Activated naive CD4-positive, alpha-beta T cell (primary cell): ENCODE measurements at regions not wholly inside any gene's neighbourhood (a gene's known extent, or its start where the extent isn't known, plus 50 kb on each side); places are given as distances from the start of the nearest gene placed in this dataset.

ENCODE experiments used
- DNase-seq, 4 experiments: peaks; one replicate each; lab custom pipeline; 2025; lab: John Stamatoyannopoulos, UW

DNA sequence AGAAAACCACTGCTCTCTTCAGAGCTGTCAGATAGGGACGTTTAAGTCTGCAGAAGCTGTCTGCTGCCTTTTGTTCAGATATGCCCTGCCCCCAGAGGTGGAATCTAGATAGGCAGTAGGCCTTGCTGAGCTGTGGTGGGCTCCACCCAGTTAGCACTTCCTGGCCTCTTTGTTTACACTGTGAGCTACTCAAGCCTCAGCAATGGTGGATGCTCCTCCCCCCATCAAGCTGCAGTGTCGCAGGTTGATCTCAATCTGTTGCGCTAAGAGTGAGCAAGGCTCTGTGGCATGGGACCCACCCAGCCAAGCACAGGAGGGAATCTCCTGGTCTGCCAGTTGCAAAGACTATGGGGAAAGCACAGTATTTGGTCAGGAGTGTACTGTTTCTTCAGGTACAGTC is 59.2 kb upstream of the ZNF641 start:
- DNase-seq: peak in 1 of 4 experiments; percentile 3

DNA sequence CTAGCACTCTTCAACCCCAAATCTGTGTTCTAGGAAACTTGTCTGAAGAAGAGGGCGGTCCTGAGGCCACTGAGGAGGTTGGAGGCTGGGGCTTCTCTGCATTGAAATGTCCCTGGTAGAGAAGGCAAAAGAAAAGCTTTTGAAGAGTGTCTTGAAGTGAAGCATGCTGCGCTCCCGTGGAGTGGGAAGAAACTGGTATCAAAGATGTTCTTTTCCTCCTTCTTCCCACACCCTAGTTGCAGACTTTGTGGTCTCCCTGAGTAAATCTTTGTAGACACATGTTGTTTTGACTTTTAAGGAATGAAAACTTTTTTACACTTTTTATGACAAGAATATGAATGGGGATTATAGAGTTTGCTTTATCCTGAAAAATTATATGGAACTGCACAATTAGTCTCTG is 59.0 kb upstream of the ANP32D start:
- DNase-seq: no peak

DNA sequence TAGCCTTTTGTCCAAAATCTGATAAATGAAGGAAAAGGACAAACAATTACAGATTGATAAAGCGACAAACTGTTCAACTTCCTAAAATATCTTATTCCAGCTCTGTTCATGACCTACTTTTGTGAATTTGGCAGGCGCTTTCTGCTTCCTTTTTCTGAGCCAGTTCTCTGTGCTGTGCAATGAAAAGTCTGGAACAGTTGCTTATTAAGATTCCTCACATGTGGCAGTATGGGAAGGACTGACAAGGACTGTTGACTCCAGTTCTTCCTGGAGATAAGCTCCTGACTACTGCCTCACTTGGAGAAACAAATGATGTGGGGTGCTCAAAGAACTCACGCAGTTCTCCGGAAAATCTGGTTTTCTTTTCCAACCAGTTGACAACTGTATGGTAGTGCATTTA is 58.3 kb upstream of the ANP32D start:
- DNase-seq: no peak

DNA sequence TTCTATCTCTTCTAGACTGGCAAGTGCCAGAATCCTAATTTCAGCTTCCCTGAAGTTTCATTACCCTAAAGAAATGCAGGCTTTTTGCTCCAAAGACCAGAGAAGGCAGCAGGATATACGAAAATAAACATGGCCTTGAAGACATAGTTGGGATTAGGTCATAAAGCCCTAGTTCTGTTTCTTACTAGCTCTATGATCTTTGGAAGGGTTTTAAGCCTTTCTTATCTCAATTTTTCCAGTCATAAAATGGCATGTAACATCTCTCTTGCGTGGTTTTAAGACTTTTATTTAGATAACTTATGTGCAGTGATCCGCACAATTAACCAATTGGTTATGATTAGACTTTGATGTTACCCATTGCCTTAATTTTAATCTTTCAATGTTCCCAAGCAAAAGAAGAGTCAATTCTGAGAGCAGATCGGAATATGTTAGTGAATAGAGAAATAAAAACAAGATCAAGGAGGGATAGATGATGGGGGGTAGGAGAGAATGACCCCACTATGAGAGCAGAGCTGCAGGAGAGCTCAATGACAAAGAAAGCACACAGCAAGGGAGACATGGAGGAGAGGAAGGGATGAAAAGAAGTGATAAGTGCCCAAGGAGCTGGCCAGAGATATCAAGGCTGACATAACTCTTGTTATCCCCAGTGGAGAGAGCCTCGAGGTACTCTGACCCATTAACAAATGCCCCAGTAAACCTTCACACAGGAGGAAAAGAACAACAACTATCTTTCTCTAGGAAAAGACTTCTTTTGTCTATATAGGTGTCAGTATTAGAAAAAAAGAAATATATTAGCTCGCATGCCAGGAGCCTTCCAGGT is 53.0 kb upstream of the ANP32D start:
- no peak for DNase-seq

DNA sequence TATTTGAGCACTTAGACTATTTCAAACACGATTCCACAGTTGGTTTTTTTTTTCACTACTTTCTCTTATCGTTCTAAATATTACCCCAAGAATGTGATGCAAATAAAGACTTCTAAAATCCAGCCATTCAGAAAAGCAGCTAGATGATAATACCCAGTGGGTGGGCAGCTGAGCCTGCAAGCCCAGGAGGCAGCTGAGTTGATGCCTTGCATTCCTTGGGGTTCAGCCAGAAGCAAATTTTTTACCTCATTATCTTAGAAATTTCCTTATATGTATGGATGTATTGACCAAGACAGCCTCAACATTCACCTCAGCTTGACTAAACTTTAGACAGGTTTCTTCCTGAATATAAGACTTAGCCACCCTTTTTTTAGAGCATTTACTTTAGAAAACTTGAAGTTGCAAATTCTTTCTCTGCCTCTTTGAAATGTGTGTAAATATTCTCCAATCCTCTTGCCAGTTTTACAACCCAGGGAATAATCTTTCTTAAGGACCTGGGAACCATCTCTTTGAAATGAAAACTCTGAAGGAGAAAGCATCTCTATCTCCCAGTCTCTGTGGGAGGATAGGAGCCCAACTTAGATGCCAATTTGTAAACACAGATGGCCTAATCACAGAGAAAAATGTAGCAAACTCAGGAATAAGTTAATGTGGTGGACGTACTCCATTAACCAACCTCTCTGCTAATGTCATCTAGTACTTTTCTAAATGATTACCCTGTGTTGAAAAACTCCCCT is 52.2 kb upstream of the ANP32D start:
- DNase-seq: no peak

DNA sequence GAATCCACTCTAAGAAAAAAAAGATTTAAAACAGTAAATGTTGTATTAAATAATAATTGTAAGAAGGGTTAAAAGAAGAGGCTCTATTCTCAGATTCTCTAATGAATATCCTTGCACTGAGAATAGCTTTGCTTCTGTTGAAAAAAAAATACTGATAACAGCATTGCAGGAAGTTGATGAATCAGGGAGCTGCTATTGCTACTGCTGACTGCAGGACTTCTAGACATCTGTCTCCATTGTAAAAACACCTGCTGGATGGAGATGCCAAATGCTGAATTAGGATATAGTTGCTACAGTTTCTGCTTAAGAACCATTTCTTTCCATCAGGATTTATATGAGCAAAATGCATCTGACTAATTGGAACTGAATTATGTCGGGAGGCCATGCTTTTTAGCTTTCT is 50.3 kb upstream of the ANP32D start:
- no peak for DNase-seq
